Loucy (cell line): ENCODE measurements at regions not wholly inside any gene's neighbourhood (a gene's known extent, or its start where the extent isn't known, plus 50 kb on each side); places are given as distances from the start of the nearest gene placed in this dataset.

ENCODE experiments used
- H2AFZ ChIP-seq: fragments of 200-600 bp; sonication (generic); 2 replicates; pipeline ENCODE4 v1.6.0; 2016; ENCODE audit warnings: antibody characterized with exemption, mild to moderate bottlenecking, low read length, moderate library complexity
- H3F3A ChIP-seq: fragments of 200-600 bp; 2 replicates; pipeline ENCODE4 v1.6.0; 2016; ENCODE audit warnings: antibody characterized with exemption, low read depth, mild to moderate bottlenecking
- H3K27me3 ChIP-seq: fragments of 200-600 bp; sonication (generic); 2 replicates; pipeline ENCODE4 v1.6.1; 2014; ENCODE audit warnings: low read length, mild to moderate bottlenecking; ENCODE audit not compliant: insufficient read depth, poor library complexity, severe bottlenecking
- H3K36me3 ChIP-seq: fragments of 200-600 bp; sonication (generic); 2 replicates; pipeline ENCODE4 v1.6.1; 2016; ENCODE audit warnings: low read length; ENCODE audit not compliant: insufficient read depth
- H3K4me1 ChIP-seq: fragments of 200-600 bp; sonication (generic); 2 replicates; pipeline ENCODE4 v1.5.1; 2014; ENCODE audit warnings: low read length, mild to moderate bottlenecking; ENCODE audit not compliant: insufficient read depth, poor library complexity, severe bottlenecking
- H3K4me2 ChIP-seq: fragments of 200-600 bp; sonication (generic); 2 replicates; pipeline ENCODE4 v1.6.0; 2014; ENCODE audit warnings: antibody characterized with exemption, low read length, low read depth, mild to moderate bottlenecking; ENCODE audit not compliant: poor library complexity, severe bottlenecking
- H3K4me3 ChIP-seq: fragments of 200-600 bp; sonication (generic); 2 replicates; pipeline ENCODE4 v1.5.1; 2014; ENCODE audit warnings: low read length, mild to moderate bottlenecking, mixed read lengths; ENCODE audit not compliant: poor library complexity, severe bottlenecking
- H3K79me2 ChIP-seq: fragments of 200-600 bp; sonication (generic); 2 replicates; pipeline ENCODE4 v1.6.1; 2014; ENCODE audit warnings: low read length; ENCODE audit not compliant: insufficient read depth
- H3K9ac ChIP-seq: fragments of 200-600 bp; sonication (generic); 2 replicates; pipeline ENCODE4 v1.6.0; 2014; ENCODE audit warnings: mild to moderate bottlenecking, low read depth, low read length, moderate library complexity; ENCODE audit not compliant: poor library complexity, severe bottlenecking
- H3K9me2 ChIP-seq: fragments of 200-600 bp; sonication (generic); replicated peaks from 2 replicates; pipeline ENCODE4 v1.6.1; 2016; ENCODE audit warnings: low read depth, low read length, mixed read lengths
- H3K9me3 ChIP-seq: fragments of 200-600 bp; sonication (generic); 2 replicates; pipeline ENCODE4 v1.6.1; 2014; ENCODE audit warnings: mild to moderate bottlenecking, antibody characterized with exemption, low read length, low read depth; ENCODE audit not compliant: insufficient read depth
- H4K20me1 ChIP-seq: fragments of 200-600 bp; sonication (generic); 2 replicates; pipeline ENCODE4 v1.6.0; 2014; ENCODE audit warnings: antibody characterized with exemption, low read length, mild to moderate bottlenecking; ENCODE audit not compliant: insufficient read depth, poor library complexity, severe bottlenecking
- CTCF ChIP-seq: fragments of 200-600 bp; sonication (generic); conservative IDR thresholded peaks from 2 replicates; pipeline ENCODE4 v1.5.1; 2014; ENCODE audit warnings: mild to moderate bottlenecking, antibody characterized with exemption, low read length
- EZH2phosphoT487 ChIP-seq: fragments of 200-600 bp; IDR thresholded peaks from 2 replicates; pipeline ENCODE4 v1.6.1; 2018; ENCODE audit warnings: antibody characterized with exemption, mild to moderate bottlenecking, moderate library complexity, borderline replicate concordance

- Histone ChIP-seq H3K27me3 (no peaks in the 10 kb centered on the region), H3K4me2 (no peak overlapping the region), H3F3A (no peaks in the 10 kb centered on the region), H3K9me3 (no peaks in the 10 kb centered on the region), H3K9me2 (no peaks in the 10 kb centered on the region), H3K4me1 (no peaks in the 10 kb centered on the region), H2AFZ (no peak overlapping the region), H3K36me3 (no peaks in the 10 kb centered on the region), H3K4me3 (no peak overlapping the region), H3K9ac (no peak overlapping the region), H4K20me1 (no peaks in the 10 kb centered on the region), H3K79me2 (no peaks in the 10 kb centered on the region)
- TF ChIP-seq EZH2phosphoT487 (no peak), CTCF (no peak)
These were observed 366.0 kb downstream of the TTLL7 start for GRCh38 chr1:83632906-83633305.

GRCh38 chr1:83631851-83632250 lies 367.1 kb downstream of the TTLL7 start:
- Histone ChIP-seq H3K4me2 (no peak overlapping the region), H3K9me2 (no peaks in the 10 kb centered on the region)
- TF ChIP-seq EZH2phosphoT487: no peak
- TF ChIP-seq CTCF: no peak

GRCh38 chr1:83627045-83627444 lies 371.9 kb downstream of the TTLL7 start:
- Histone ChIP-seq H3K4me3 (no peak overlapping the region), H3F3A (no peaks in the 10 kb centered on the region), H3K36me3 (no peaks in the 10 kb centered on the region), H3K9me3 (no peaks in the 10 kb centered on the region), H3K4me2 (no peak overlapping the region), H2AFZ (no peak overlapping the region), H3K9me2 (no peaks in the 10 kb centered on the region), H3K79me2 (no peaks in the 10 kb centered on the region), H3K9ac (no peak overlapping the region), H3K27me3 (no peaks in the 10 kb centered on the region), H4K20me1 (no peaks in the 10 kb centered on the region), H3K4me1 (no peaks in the 10 kb centered on the region)
- TF ChIP-seq EZH2phosphoT487 (no peak), CTCF (no peak)

More at GRCh38 chr1:83631851-83632250, 367.1 kb downstream of the TTLL7 start:
- no peaks in the 10 kb centered on the region for H3K9me3 ChIP-seq
- no peaks in the 10 kb centered on the region for H3F3A ChIP-seq
- H3K9ac ChIP-seq: no peak overlapping the region
- no peak overlapping the region for H3K4me3 ChIP-seq
- H3K4me1 ChIP-seq: no peaks in the 10 kb centered on the region
- H3K36me3 ChIP-seq: no peaks in the 10 kb centered on the region
- no peaks in the 10 kb centered on the region for H3K79me2 ChIP-seq
- no peaks in the 10 kb centered on the region for H3K27me3 ChIP-seq
- no peaks in the 10 kb centered on the region for H4K20me1 ChIP-seq
- no peak overlapping the region for H2AFZ ChIP-seq
